T-helper 2 cell treated with Interferon-gamma antibody and Interleukin-4, amounts not matched to agents 5 μg/mL and 100 μg/mL, for 36 hours (primary cell): ENCODE measurements at regions not wholly inside any gene's neighbourhood (a gene's known extent, or its start where the extent isn't known, plus 50 kb on each side); places are given as distances from the start of the nearest gene placed in this dataset.

Experiments
- DNase-seq: peaks from one replicate; pipeline ENCODE4 v3.0.0; 2021; ENCODE audit warnings: low spot score
- H3K27ac Mint-ChIP-seq: one replicate; pipeline ENCODE4 v1.8.0; 2021; ENCODE audit warnings: mild to moderate bottlenecking, mixed read lengths
- H3K27me3 Mint-ChIP-seq: one replicate; pipeline ENCODE4 v1.8.0; 2021; ENCODE audit warnings: low read depth, mixed read lengths
- H3K36me3 Mint-ChIP-seq: one replicate; pipeline ENCODE4 v1.8.0; 2021; ENCODE audit warnings: low read depth, mixed read lengths
- H3K4me1 Mint-ChIP-seq: one replicate; pipeline ENCODE4 v1.8.0; 2021; ENCODE audit warnings: low read depth, mixed read lengths
- H3K4me3 Mint-ChIP-seq: one replicate; pipeline ENCODE4 v1.8.0; 2022; ENCODE audit warnings: mild to moderate bottlenecking, moderate library complexity, mixed read lengths
- H3K9me3 Mint-ChIP-seq: one replicate; pipeline ENCODE4 v1.8.0; 2021; ENCODE audit warnings: mixed read lengths

GRCh38 chr3:194996746-194997145 is 274.2 kb downstream of the XXYLT1 start:
- Mint-ChIP-seq H3K4me3 (no peak overlapping the region), H3K9me3 (no peaks in the 10 kb centered on the region), H3K4me1 (peaks cover 2% of the 10 kb centered on the region), H3K27me3 (peaks cover 3% of the 10 kb centered on the region), H3K36me3 (no peaks in the 10 kb centered on the region), H3K27ac (no peak overlapping the region)
- no peak for DNase-seq

DNA sequence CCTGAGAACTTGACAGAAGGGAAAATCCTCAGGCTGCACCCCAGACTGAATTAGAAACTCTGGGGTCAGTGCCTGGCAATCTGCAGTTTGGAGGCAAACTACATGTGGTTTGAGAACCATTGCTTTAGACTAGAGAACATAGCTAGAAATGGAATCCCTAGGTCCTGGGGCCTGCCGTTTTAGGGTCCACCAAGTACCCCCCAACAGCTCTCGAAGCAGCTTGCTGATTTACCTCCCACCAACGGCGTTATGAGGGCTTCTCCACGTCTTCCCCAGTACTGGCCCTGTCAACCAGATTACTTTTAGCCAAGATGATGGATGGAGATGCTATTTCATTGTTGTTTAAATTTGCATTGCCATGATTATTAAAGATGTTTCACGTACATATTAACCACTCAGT is 272.5 kb downstream of the XXYLT1 start:
- H3K4me3 Mint-ChIP-seq = no peak overlapping the region
- no peak overlapping the region for H3K27ac Mint-ChIP-seq
- no peaks in the 10 kb centered on the region for H3K9me3 Mint-ChIP-seq
- DNase-seq = no peak
- H3K4me1 Mint-ChIP-seq = peaks cover 2% of the 10 kb centered on the region
- peaks cover 3% of the 10 kb centered on the region for H3K27me3 Mint-ChIP-seq
- no peaks in the 10 kb centered on the region for H3K36me3 Mint-ChIP-seq

DNA sequence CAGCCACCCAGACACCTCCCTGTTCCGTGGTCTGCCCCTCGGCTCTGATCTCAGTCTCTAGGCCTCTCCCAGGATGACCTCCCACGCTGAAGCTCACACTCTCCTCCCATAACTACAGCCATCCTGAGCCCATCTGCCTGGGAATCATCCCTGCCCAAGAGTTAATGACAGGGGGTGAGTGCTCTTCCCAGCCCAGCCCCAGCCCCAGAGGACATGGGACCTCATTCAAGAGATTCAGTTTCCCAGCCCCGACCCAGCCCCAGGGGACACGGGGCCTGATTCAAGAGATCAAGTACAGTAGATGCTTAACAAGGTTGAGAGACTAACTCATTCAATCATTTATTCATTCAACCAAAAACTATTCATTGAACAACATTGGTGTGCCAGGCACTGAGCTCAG is 272.0 kb downstream of the XXYLT1 start:
- DNase-seq = no peak
- H3K9me3 Mint-ChIP-seq = no peaks in the 10 kb centered on the region
- H3K4me3 Mint-ChIP-seq = no peak overlapping the region
- H3K36me3 Mint-ChIP-seq = no peaks in the 10 kb centered on the region
- peaks cover 6% of the 10 kb centered on the region for H3K27me3 Mint-ChIP-seq
- no peak overlapping the region for H3K27ac Mint-ChIP-seq
- peaks cover 2% of the 10 kb centered on the region for H3K4me1 Mint-ChIP-seq

DNA sequence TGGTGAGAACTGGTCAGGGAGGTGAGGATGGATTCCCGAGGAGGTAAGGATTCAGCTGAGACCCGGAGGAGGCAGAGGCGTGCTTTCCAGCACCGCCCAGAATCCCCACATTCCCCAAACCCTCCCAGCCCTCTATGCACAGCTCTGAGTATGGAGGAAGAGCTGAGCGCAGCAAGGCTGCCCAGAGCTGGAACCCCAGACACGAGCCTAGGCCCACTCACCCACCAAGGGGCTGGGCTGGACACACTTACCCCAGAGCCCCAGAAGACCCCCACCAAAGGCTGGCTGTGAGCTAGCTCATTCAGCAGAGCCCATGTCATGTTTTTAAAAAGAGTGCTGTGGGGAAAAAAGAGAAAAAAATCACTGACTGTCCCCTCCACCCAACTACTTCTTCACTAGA is 271.5 kb downstream of the XXYLT1 start:
- Mint-ChIP-seq H3K36me3 (no peaks in the 10 kb centered on the region), H3K27ac (no peak overlapping the region), H3K27me3 (peaks cover 6% of the 10 kb centered on the region), H3K4me1 (peaks cover 2% of the 10 kb centered on the region), H3K4me3 (no peak overlapping the region), H3K9me3 (no peaks in the 10 kb centered on the region)
- DNase-seq = no peak

GRCh38 chr3:195001261-195001660 is 269.7 kb downstream of the XXYLT1 start:
- Mint-ChIP-seq H3K4me3 (no peak overlapping the region), H3K27me3 (peaks cover 6% of the 10 kb centered on the region), H3K36me3 (no peaks in the 10 kb centered on the region), H3K9me3 (no peaks in the 10 kb centered on the region), H3K4me1 (peaks cover 2% of the 10 kb centered on the region), H3K27ac (no peak overlapping the region)
- DNase-seq = no peak

DNA sequence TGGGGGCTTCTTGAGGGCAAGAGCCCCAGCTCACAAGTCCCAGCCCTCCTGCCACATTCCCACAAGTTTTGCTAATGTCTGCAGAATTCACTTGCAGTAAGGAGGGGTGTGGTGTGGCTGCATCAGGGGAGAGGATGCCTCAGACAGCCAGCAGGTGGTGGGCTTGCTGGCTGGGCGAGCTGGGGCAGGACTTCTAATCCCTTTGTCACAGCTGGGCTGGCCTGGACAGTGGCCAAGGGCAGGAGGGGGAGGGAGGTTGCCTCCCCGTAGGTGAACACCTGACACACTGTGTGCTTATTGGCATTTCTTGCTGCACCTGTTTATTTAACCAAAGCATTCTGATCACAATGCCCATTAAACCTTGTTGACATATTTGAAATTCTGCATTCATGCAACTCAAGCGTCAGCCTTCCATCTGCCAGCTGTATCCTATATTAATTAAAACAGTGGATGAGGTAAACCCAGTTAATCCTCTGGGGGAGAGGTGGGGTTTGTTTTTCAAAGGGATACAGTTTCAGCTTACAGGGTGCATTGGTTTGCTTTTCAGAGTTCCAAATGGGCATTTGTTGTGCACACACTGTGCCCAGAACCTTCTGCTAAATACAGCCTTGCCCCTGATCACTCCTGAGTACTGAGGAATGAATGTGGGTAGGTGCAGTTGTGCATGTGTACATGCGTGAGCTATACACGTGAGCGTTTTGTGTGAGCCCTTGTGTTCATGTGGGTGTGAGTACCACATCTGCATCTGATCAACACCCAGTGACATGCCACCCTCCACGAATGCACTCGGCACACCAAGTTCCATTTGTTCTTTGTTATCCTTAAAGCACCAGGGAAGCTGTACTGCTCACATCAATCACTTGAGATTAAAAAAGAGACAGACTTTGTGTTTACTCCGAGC is 268.7 kb downstream of the XXYLT1 start:
- H3K9me3 Mint-ChIP-seq = no peaks in the 10 kb centered on the region
- no peak overlapping the region for H3K4me3 Mint-ChIP-seq
- peaks cover 2% of the 10 kb centered on the region for H3K4me1 Mint-ChIP-seq
- H3K27ac Mint-ChIP-seq = no peak overlapping the region
- DNase-seq = no peak
- no peaks in the 10 kb centered on the region for H3K36me3 Mint-ChIP-seq
- H3K27me3 Mint-ChIP-seq = peaks cover 6% of the 10 kb centered on the region

- H3K36me3 Mint-ChIP-seq = no peaks in the 10 kb centered on the region
- peaks cover 2% of the 10 kb centered on the region for H3K4me1 Mint-ChIP-seq
- no peak overlapping the region for H3K27ac Mint-ChIP-seq
- no peak for DNase-seq
- no peaks in the 10 kb centered on the region for H3K9me3 Mint-ChIP-seq
- no peak overlapping the region for H3K4me3 Mint-ChIP-seq
- H3K27me3 Mint-ChIP-seq = peaks cover 6% of the 10 kb centered on the region
These were observed 267.7 kb downstream of the XXYLT1 start for GRCh38 chr3:195003006-195003892.

DNA sequence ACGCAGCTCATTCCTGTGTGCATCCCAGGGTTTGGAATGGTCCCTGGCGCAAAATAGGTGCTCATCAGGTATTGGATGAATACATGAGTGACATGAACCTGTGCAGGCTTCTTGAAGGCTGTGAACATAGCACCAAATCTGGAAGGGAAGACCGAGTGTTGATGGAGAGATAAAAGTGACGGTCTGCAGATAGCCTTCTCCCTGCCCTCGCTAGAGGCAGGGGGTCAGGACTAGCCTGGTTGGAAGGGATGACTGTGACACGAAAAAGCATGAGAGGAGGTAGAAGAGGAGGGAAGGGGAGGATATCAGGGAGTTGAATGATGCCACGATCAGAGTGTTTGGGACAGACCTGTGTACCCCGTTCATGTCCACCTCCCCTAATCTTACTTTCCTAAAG is 267.1 kb downstream of the XXYLT1 start:
- H3K36me3 Mint-ChIP-seq = no peaks in the 10 kb centered on the region
- peaks cover 2% of the 10 kb centered on the region for H3K4me1 Mint-ChIP-seq
- H3K4me3 Mint-ChIP-seq = no peak overlapping the region
- no peaks in the 10 kb centered on the region for H3K9me3 Mint-ChIP-seq
- H3K27ac Mint-ChIP-seq = no peak overlapping the region
- DNase-seq = no peak
- peaks cover 6% of the 10 kb centered on the region for H3K27me3 Mint-ChIP-seq

GRCh38 chr3:195004512-195005250 is 266.3 kb downstream of the XXYLT1 start:
- DNase-seq = no peak
- H3K27ac Mint-ChIP-seq = no peak overlapping the region
- no peaks in the 10 kb centered on the region for H3K36me3 Mint-ChIP-seq
- peaks cover 6% of the 10 kb centered on the region for H3K27me3 Mint-ChIP-seq
- H3K4me1 Mint-ChIP-seq = peaks cover 2% of the 10 kb centered on the region
- no peak overlapping the region for H3K4me3 Mint-ChIP-seq
- no peaks in the 10 kb centered on the region for H3K9me3 Mint-ChIP-seq

DNA sequence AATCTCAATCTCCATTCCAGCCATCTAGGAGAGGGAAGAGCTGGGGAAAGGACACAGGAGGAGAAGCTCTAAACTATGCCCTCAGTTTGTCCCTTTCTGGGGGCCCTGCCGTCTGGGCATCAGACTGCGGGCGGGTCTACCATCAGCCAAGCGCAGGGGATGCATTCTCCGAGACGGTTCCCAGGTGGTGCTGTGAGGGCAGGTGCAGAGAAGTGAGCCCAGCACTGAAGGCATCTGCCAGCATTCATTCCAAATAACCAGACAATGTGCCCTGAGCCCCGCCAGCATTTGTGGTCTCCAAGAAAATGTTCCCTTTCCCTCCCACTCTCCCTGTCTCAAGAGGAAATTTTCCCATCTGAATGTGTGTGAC is 265.7 kb downstream of the XXYLT1 start:
- no peak overlapping the region for H3K4me3 Mint-ChIP-seq
- H3K27me3 Mint-ChIP-seq = peaks cover 6% of the 10 kb centered on the region
- no peaks in the 10 kb centered on the region for H3K36me3 Mint-ChIP-seq
- peaks cover 2% of the 10 kb centered on the region for H3K4me1 Mint-ChIP-seq
- H3K27ac Mint-ChIP-seq = no peak overlapping the region
- DNase-seq = no peak
- H3K9me3 Mint-ChIP-seq = no peaks in the 10 kb centered on the region

DNA sequence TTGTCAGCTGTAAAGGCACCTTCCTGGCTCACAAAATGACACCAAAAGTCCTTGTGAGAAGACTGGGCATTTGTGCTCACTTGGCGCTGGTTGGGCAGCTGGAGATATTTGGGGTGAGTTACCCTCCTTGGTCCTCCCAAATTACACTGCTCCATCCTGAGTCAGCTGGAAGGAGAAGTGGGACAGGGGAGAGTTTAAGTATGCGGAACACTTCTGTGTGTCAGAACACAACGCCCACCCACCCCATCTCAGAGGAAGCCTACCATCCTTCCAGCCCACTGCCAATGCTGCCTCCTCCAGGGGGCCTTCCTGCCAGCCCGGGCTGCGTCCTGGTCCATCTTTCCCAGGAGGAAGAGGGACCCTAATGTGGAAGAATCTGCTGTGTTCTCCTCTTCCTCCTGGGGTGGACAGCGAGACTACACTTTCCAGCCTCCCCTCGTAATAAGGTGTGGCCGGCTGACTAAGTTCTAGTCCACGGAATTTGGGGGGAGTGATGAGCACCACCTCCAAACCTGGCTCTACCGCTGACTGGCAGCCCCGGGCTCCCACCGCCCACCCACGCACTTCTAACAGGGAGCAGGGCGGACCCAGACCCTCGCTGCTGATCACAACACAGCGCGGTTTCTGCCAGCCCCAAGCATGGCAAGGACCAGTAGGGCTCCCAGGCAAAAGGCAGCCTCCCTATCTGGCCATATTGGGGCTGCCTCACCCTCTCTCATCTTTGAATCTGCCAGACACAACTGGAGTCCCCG is 265.0 kb downstream of the XXYLT1 start:
- H3K9me3 Mint-ChIP-seq = no peaks in the 10 kb centered on the region
- no peak overlapping the region for H3K27ac Mint-ChIP-seq
- peaks cover 6% of the 10 kb centered on the region for H3K27me3 Mint-ChIP-seq
- H3K36me3 Mint-ChIP-seq = no peaks in the 10 kb centered on the region
- DNase-seq = no peak
- no peak overlapping the region for H3K4me3 Mint-ChIP-seq
- peaks cover 2% of the 10 kb centered on the region for H3K4me1 Mint-ChIP-seq

GRCh38 chr3:195007151-195007550 is 263.8 kb downstream of the XXYLT1 start:
- Mint-ChIP-seq H3K36me3 (no peaks in the 10 kb centered on the region), H3K27ac (no peak overlapping the region)

DNA sequence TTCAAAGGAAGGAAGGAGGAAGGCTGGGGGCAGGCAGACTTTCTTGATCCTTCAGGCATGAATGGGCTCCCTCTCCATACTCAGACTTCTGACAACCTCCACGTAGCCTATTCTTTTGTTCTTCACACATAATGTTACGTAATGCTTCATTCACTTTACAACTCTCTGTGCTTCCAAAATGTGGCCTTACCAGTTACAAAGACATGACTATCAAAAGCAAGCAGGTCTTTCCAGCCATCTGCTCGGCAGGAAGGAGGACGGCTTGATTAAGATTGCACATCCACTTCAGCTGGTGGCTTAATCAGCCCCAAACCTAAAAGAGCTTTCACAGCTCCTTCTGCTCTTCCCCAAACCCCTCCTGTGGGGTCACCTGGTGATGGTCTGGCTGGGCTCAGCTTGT is 263.2 kb downstream of the XXYLT1 start:
- Mint-ChIP-seq H3K4me3 (no peak overlapping the region), H3K4me1 (no peaks in the 10 kb centered on the region), H3K36me3 (no peaks in the 10 kb centered on the region), H3K27me3 (peaks cover 3% of the 10 kb centered on the region), H3K27ac (no peak overlapping the region), H3K9me3 (no peaks in the 10 kb centered on the region)
- DNase-seq = no peak

More at GRCh38 chr3:195007151-195007550, 263.8 kb downstream of the XXYLT1 start:
- Mint-ChIP-seq H3K27me3 (peaks cover 3% of the 10 kb centered on the region), H3K9me3 (no peaks in the 10 kb centered on the region), H3K4me3 (no peak overlapping the region), H3K4me1 (no peaks in the 10 kb centered on the region)
- DNase-seq = no peak
